ENCODE measurements at regions not wholly inside any gene's neighbourhood (a gene's known extent, or its start where the extent isn't known, plus 50 kb on each side); places are given as distances from the start of the nearest gene placed in this dataset.
"Not testable (repeated sequence)": the region's sequence is repeated elsewhere in the genome, so short reads cannot be mapped to it uniquely, and the experiment has no call there.

DNA sequence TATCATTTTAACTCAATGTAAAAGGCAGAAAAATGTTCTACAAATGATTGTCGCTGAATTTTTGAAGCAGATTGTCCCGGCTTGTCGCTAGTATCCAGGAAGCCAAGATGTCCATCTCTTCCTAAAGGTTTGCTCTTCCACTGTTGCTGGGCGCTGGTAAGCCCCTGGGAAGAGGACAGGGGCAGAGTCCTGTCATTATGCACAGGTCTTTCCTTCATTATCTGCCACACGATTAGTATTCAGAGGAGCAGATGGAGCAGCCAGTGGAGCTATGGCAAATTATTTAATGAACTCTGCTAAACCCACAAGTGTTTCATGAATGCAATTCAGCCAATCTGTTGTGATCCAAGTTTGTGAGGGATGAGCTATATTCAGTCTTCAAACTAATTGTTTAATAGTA lies 499.1 kb upstream of the NRP1 start:
- Mint-ChIP-seq H3K4me3 (no peak overlapping the region), H3K4me1 (no peaks in the 10 kb centered on the region), H3K27ac (no peak overlapping the region), H3K9me3 (peaks cover 4% of the 10 kb centered on the region), H3K36me3 (no peaks in the 10 kb centered on the region), H3K27me3 (no peaks in the 10 kb centered on the region)
- no peak for DNase-seq (ENCODE audit: low spot score in 2 of 2)
- no peak for ATAC-seq (ENCODE audit: low read depth)

DNA sequence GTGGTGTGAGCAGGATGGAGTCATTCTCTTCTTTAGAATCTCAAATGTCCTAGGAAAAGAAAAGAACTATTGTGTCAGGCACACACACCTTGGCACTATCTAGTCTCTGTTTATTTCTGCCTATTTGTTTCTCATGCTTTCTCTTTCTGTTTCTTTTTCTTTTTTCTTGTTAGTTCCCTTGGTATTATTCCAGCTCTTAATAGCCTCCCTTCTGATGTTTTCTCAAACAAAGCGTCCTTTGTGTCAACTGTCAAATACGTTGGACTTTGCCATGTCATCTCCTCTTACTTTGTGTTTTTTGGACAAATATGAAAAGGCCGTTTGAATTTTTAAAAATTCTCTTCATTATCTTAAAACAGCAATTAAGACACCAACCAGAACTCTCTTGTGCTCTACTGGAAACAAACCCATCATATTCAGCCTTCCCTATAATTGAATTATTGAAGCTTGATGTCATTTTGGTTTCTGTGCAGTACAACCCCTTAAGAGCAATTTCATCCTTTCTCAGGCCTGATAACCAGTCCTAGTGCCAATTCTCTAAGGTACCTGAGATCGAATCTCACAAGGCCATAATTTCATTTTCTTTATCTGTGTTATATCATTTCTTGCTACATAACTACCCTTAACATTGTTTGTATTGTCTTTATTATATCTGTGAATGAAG lies 497.8 kb upstream of the NRP1 start:
- H3K27ac Mint-ChIP-seq, result no peak overlapping the region
- peaks cover 4% of the 10 kb centered on the region for H3K9me3 Mint-ChIP-seq
- DNase-seq (ENCODE audit: low spot score in 2 of 2), result no peak
- no peaks in the 10 kb centered on the region for H3K27me3 Mint-ChIP-seq
- ATAC-seq (ENCODE audit: low read depth), result no peak
- H3K36me3 Mint-ChIP-seq, result no peaks in the 10 kb centered on the region
- H3K4me1 Mint-ChIP-seq, result no peaks in the 10 kb centered on the region
- H3K4me3 Mint-ChIP-seq, result no peak overlapping the region

DNA sequence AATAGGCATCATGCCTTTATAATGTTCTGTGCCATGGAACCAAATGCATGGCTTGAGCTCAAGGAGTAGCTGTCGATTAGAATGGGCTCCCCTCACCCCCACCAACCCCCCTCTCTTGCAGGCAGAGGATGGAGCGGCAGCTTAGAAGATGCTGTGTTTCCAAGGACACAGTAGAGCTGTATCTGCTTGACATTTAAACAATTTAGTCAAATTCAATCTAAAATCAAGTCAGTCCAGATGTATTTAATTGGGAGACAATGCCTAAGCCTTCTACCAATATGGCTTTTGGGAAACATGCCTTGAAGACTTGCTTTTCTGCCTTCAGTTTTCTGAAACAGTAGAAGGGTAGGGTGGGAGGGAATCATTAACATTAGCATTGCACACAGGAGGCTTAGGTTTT lies 497.1 kb upstream of the NRP1 start:
- DNase-seq (ENCODE audit: low spot score in 2 of 2) (no peak), ATAC-seq (ENCODE audit: low read depth) (no peak)
- Mint-ChIP-seq H3K36me3 (no peaks in the 10 kb centered on the region), H3K27ac (no peak overlapping the region), H3K27me3 (no peaks in the 10 kb centered on the region), H3K4me3 (no peak overlapping the region), H3K9me3 (peaks cover 6% of the 10 kb centered on the region), H3K4me1 (no peaks in the 10 kb centered on the region)

DNA sequence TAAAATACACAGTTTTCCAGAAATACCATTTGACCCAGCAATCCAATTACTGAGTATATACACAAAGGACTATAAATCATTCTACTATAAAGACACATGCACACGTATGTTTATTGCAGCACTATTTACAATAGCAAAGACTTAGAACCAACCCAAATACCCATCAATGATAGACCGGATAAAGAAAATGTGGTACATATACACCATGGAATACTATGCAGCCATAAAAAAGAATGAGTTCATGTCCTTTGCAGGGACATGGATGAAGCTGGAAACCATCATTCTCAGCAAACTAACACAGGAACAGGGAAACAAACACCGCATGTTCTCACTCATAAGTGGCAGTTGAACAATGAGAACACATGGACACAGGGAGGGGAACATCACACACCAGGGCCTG lies 495.4 kb upstream of the NRP1 start:
- H3K9me3 Mint-ChIP-seq, result not testable (repeated sequence)

DNA sequence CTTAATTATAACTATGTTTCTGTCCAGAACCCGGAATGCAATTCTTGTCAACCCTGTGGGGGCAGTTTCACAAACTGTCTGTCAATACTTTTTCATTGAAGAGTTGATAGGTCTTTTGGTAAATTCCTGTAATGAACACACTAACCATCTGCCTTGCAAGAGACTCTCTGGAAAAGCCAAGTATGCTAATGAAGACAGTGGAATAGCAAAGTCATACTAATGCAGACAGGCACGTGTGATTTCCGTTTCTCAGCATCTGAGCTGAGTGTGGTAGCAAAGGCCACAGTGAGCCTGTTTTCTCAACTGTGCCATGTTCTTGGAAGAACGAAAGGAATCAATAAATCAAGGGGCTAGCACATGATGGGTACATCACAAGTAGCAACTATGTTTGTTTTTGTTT lies 494.1 kb upstream of the NRP1 start:
- H3K27me3 Mint-ChIP-seq, result no peaks in the 10 kb centered on the region
- peaks cover 6% of the 10 kb centered on the region for H3K9me3 Mint-ChIP-seq
- no peaks in the 10 kb centered on the region for H3K36me3 Mint-ChIP-seq
- H3K4me1 Mint-ChIP-seq, result no peaks in the 10 kb centered on the region
- no peak overlapping the region for H3K27ac Mint-ChIP-seq
- ATAC-seq (ENCODE audit: low read depth) (no peak), DNase-seq (ENCODE audit: low spot score in 2 of 2) (no peak)
- H3K4me3 Mint-ChIP-seq, result no peak overlapping the region

More for the DNA sequence above, 495.4 kb upstream of the NRP1 start:
- not testable (repeated sequence) for ATAC-seq (ENCODE audit: low read depth); H3K27me3 Mint-ChIP-seq; H3K4me1 Mint-ChIP-seq; H3K27ac Mint-ChIP-seq; DNase-seq (ENCODE audit: low spot score in 2 of 2); H3K36me3 Mint-ChIP-seq; H3K4me3 Mint-ChIP-seq

DNA sequence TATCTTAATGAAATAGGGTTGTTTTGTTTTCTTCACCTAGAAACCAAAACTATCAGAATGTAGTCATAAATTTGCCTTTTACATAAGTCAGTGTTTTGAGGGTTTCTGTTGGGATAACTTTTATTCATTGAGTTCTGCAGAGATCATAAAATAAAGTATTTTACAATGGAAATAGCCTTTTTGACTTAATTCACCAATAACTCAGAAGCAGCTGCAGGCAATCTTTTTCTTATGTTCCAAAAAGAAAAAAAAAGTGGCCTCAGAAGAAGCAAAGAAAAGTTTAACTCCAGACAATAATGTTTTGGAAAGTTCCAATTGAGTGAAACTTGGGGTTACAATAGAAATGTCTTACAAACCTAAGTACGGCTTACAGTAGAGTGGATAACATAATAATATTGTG lies 491.7 kb upstream of the NRP1 start:
- Mint-ChIP-seq H3K4me1 (no peaks in the 10 kb centered on the region), H3K9me3 (peaks cover 6% of the 10 kb centered on the region), H3K4me3 (no peak overlapping the region), H3K27me3 (no peaks in the 10 kb centered on the region), H3K27ac (no peak overlapping the region), H3K36me3 (no peaks in the 10 kb centered on the region)
- ATAC-seq (ENCODE audit: low read depth) (no peak), DNase-seq (ENCODE audit: low spot score in 2 of 2) (no peak)

DNA sequence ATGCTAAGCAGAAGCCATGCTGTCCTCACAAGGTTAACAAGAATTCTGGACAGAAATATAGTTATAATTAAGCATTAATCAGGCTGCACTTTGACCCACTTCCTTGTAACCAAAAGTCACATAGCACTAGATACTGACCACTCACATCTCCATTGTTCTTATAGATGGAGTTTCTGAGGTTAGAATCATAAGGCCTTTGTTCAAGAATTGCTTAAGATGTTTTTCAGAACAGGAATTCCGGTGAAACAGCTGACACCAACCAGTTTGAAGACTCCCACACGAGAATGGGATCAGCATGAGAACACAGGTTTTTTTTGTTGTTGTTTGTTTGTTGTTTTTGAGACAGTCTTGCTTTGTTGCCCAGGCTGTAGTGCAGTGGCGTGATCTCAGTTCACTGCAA lies 488.3 kb upstream of the NRP1 start:
- DNase-seq (ENCODE audit: low spot score in 2 of 2), result no peak
- Mint-ChIP-seq H3K4me3 (no peak overlapping the region), H3K27me3 (no peaks in the 10 kb centered on the region), H3K9me3 (peaks cover 3% of the 10 kb centered on the region), H3K4me1 (no peaks in the 10 kb centered on the region), H3K36me3 (no peaks in the 10 kb centered on the region), H3K27ac (no peak overlapping the region)
- no peak for ATAC-seq (ENCODE audit: low read depth)

DNA sequence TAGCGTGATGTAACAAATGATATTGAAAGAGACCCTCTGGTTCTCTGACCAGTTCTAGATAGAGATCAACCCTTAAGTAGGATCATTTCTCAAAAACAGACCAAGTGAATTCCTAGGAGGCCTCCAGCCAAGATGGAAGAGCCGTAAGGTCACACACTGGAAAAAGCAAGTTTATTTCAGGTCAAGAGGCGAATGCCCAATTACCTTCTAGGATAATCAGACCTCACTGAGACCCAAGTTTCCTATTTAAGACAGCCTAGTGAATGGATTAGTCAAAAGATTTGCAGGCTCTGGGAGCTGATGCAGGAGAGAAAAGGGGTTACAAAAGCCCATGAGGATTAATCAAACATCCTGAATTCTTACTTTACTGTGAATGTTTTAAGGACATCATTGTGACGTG lies 486.1 kb upstream of the NRP1 start:
- ATAC-seq (ENCODE audit: low read depth), result no peak
- no peak overlapping the region for H3K4me3 Mint-ChIP-seq
- no peaks in the 10 kb centered on the region for H3K9me3 Mint-ChIP-seq

DNA sequence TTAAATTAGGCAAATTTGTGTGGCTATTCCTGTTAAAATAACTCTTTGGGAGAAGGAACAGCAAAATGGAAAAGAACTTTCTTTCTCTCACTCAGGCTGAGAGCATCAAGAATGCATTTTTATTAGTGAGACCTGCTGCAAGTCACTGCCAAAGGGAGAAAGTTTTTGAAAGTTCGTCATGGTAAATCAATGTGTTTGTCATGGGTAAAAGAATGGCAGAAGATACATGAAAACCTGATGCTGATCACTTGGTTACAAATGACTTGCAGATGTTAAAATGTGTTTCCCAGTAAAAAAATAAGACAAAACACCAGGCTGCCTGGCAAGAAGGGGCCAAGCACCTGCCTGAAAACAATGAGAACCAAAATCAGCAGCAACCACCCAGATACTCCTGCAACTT lies 484.7 kb upstream of the NRP1 start:
- Mint-ChIP-seq H3K36me3 (no peaks in the 10 kb centered on the region), H3K9me3 (peaks cover 1% of the 10 kb centered on the region), H3K4me3 (no peak overlapping the region), H3K4me1 (no peaks in the 10 kb centered on the region), H3K27me3 (no peaks in the 10 kb centered on the region), H3K27ac (no peak overlapping the region)
- no peak for ATAC-seq (ENCODE audit: low read depth)
- no peak for DNase-seq (ENCODE audit: low spot score in 2 of 2)

More for the DNA sequence above, 486.1 kb upstream of the NRP1 start:
- Mint-ChIP-seq H3K27me3 (no peaks in the 10 kb centered on the region), H3K36me3 (no peaks in the 10 kb centered on the region), H3K27ac (no peak overlapping the region), H3K4me1 (no peaks in the 10 kb centered on the region)
- DNase-seq (ENCODE audit: low spot score in 2 of 2), result no peak

DNA sequence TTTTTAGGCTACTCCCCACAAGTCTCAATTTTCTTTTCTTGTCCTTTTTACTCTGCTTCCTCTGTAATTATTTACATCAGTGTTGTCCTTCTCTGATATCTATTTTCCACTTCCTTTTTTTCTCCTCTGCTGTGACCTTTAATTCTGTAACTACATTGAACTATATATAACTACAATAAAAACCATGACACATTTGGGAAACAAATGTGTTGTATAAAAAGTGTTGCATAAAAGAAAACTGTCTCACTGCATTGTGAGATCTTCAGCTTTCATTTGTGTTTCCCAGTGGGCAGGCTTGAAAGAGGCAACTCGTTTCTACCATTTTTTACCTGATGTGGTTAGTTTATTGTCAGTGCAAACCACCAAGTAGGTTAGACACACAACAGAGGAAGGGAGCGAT lies 483.9 kb upstream of the NRP1 start:
- ATAC-seq (ENCODE audit: low read depth), result no peak
- H3K9me3 Mint-ChIP-seq, result peaks cover 1% of the 10 kb centered on the region
- H3K27ac Mint-ChIP-seq, result no peak overlapping the region
- H3K4me3 Mint-ChIP-seq, result no peak overlapping the region
- H3K27me3 Mint-ChIP-seq, result no peaks in the 10 kb centered on the region
- DNase-seq (ENCODE audit: low spot score in 2 of 2), result no peak
- no peaks in the 10 kb centered on the region for H3K36me3 Mint-ChIP-seq
- H3K4me1 Mint-ChIP-seq, result no peaks in the 10 kb centered on the region

DNA sequence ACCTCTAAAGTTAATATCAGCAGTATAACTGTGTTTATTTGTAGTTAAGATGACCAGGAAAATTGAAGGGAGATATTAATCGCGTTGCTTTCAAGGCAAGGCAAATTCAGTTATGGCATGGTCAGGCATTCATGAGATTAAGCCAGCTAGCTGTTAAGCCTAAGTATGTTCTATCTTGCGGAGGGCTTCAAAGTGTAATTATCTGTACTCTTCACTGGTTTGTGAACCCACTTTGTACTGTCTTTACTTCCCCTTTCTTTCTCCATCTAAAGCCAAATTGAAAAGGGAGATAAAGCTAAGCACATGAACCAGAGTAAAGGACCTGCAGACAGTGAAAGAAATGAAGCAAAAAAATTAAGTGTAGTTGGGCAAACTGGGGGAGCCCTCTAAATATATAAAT lies 483.1 kb upstream of the NRP1 start:
- Mint-ChIP-seq H3K27ac (no peak overlapping the region), H3K4me3 (no peak overlapping the region)
- DNase-seq (ENCODE audit: low spot score in 2 of 2), result no peak

DNA sequence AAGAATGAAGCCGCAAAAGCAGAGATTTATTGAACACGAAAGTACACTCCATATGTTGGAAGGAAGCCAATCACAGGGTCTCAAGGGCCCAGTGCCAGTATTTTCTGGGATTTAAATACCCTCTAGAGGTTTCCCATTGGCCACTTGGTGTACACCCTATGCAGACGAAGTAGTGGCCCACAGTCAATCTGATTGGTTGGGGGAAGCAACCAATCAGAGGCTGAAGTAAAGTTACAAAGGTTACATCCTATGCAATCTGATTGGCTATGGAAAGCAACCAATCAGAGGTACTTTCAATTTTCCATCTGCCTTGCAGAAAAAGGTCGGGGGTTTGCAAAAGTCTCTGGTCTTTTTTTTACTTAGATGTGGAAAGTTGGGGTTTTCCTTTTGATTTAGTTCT lies 481.3 kb upstream of the NRP1 start:
- no peaks in the 10 kb centered on the region for H3K36me3 Mint-ChIP-seq
- H3K4me1 Mint-ChIP-seq, result no peaks in the 10 kb centered on the region
- no peak overlapping the region for H3K27ac Mint-ChIP-seq
- H3K9me3 Mint-ChIP-seq, result peaks cover 1% of the 10 kb centered on the region
- H3K4me3 Mint-ChIP-seq, result no peak overlapping the region
- no peak for DNase-seq (ENCODE audit: low spot score in 2 of 2)
- H3K27me3 Mint-ChIP-seq, result no peaks in the 10 kb centered on the region
- no peak for ATAC-seq (ENCODE audit: low read depth)

More for the DNA sequence above, 483.1 kb upstream of the NRP1 start:
- Mint-ChIP-seq H3K4me1 (no peaks in the 10 kb centered on the region), H3K9me3 (peaks cover 1% of the 10 kb centered on the region), H3K36me3 (no peaks in the 10 kb centered on the region), H3K27me3 (no peaks in the 10 kb centered on the region)
- no peak for ATAC-seq (ENCODE audit: low read depth)

DNA sequence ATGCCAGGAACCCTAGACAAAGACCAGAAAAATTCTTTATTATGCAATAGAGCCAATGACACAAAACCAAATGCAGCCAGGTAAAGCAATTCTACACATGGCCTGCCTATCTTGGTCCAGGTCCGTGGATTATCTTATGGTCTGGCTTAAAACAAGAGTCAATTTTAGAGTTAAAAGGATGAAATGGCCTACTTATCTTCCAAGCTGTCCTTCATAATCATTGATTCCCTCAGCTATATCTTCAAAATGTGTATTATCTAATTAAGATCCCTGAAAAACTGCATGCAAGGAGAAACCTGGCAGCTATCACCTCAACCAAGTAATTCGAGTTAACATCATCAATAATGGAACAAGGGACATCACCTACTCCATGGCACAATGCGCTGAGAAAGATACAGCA lies 479.4 kb upstream of the NRP1 start:
- Mint-ChIP-seq H3K4me1 (no peaks in the 10 kb centered on the region), H3K27ac (no peak overlapping the region), H3K27me3 (no peaks in the 10 kb centered on the region), H3K4me3 (no peak overlapping the region), H3K9me3 (peaks cover 1% of the 10 kb centered on the region), H3K36me3 (no peaks in the 10 kb centered on the region)
- ATAC-seq (ENCODE audit: low read depth), result no peak
- DNase-seq (ENCODE audit: low spot score in 2 of 2), result no peak

DNA sequence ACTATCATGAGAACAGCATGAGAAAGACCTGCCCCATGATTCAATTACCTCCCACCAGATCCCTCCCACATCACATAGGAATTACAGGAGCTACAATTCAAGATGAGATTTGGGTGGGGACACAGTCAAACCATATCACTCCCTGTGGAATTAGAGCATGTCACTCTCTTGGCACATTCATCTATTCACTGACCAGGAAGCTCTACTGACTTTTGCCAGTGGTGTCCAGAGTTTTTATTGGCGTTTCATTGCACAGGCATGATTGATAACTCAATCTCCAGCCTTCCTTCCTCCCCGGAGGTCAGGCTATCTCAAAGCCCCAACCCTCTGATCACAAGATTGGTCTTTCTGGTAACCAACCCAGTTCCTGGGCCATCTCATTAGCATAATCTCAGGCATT lies 478.9 kb upstream of the NRP1 start:
- Mint-ChIP-seq H3K36me3 (no peaks in the 10 kb centered on the region), H3K9me3 (peaks cover 1% of the 10 kb centered on the region), H3K4me1 (no peaks in the 10 kb centered on the region), H3K27me3 (no peaks in the 10 kb centered on the region), H3K4me3 (no peak overlapping the region), H3K27ac (no peak overlapping the region)
- DNase-seq (ENCODE audit: low spot score in 2 of 2), result no peak
- no peak for ATAC-seq (ENCODE audit: low read depth)

DNA sequence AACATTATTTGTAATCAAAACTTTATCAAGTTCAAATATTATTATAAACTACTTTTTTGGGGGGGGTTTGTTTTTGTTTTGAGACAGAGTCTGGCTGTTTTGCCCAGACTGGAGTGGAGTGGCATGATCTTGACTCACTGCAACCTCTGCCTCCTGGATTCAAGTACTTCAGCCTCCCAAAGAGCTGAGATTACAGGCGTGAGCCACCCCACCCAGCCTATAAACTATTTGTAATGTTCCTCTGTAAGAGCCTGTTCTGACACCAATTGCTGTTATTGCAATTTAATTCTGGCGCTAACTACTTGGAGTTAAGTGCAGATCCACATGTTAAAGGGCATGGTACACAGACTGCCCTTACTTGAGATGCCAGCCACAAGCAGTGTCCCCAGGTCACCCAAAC lies 478.1 kb upstream of the NRP1 start:
- no peak for ATAC-seq (ENCODE audit: low read depth)
- Mint-ChIP-seq H3K27me3 (no peaks in the 10 kb centered on the region), H3K4me1 (no peaks in the 10 kb centered on the region), H3K27ac (no peak overlapping the region), H3K9me3 (peaks cover 1% of the 10 kb centered on the region), H3K36me3 (no peaks in the 10 kb centered on the region), H3K4me3 (no peak overlapping the region)
- DNase-seq (ENCODE audit: low spot score in 2 of 2), result no peak
